ENCODE measurements at regions not wholly inside any gene's neighbourhood (a gene's known extent, or its start where the extent isn't known, plus 50 kb on each side); places are given as distances from the start of the nearest gene placed in this dataset.

DNA sequence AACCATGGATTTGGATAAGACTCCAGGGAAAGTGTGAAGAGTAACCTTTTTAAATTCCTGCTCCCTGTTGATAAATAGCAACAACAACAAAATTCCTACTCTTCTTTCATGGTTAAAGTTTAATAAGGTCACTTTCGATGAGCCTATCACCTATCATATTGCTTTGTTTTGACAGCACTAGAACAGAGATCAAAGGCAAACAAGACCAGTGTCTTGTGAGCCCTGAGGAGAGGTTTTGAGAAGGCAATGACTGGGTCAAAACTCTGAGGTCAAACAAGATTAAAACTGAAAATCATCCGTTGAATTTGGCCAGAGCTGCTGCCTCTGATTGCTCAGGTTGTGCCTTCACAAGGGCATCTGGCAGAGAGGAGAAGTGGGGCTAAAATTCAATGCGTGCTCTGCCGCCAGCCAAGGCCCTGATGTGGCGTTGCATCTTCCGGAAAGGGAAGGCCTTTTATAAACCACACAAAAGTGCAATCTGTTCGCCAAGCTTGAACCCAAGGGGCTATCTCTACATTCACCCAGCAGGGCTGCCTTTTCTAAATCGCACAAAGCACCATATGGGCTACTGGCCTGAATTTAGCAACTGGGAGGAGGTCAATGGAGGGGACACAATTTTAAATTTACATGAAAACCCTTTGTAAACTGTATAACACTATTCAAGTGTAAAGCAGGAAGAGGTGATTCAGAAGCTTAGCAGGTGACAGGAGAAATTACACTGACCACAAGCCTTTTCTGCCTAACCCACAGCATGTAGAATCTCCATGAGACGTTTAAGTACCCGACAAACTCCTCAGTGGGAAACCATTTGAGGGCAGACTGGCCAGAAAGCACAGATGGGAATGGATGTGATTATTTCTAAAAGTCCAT lies 140.8 kb downstream of the DAD1 start:
- H3K27ac ChIP-seq (ENCODE audit: low read depth, low read length), result no peak overlapping the region
- TF ChIP-seq CTCF (IDR thresholded peaks at IDR 0.05; ENCODE audit: extremely low read depth, low read depth, low read length), result no peak
- DNase-seq (ENCODE audit: insufficient read length, low spot score, missing footprints), result no peak
- no peak overlapping the region for H3K4me2 ChIP-seq (ENCODE audit: insufficient read depth, low read length)
- no peak overlapping the region for H3K4me3 ChIP-seq (ENCODE audit: insufficient read depth, low read length)
- H3K9me3 ChIP-seq (ENCODE audit: low read depth, low read length), result no peaks in the 10 kb centered on the region
- no peaks in the 10 kb centered on the region for H3K36me3 ChIP-seq (ENCODE audit: insufficient read depth, low read length)
- H2AFZ ChIP-seq (ENCODE audit: low read length), result no peak overlapping the region
- no peaks in the 10 kb centered on the region for H4K20me1 ChIP-seq (ENCODE audit: insufficient read depth, low read length)
- no peaks in the 10 kb centered on the region for H3K79me2 ChIP-seq (ENCODE audit: insufficient read depth, low read length)
- peaks cover 5% of the 10 kb centered on the region for H3K4me1 ChIP-seq (ENCODE audit: insufficient read depth, low read length)
- H3K27me3 ChIP-seq (ENCODE audit: insufficient read depth, low read length), result peaks cover 12% of the 10 kb centered on the region

DNA sequence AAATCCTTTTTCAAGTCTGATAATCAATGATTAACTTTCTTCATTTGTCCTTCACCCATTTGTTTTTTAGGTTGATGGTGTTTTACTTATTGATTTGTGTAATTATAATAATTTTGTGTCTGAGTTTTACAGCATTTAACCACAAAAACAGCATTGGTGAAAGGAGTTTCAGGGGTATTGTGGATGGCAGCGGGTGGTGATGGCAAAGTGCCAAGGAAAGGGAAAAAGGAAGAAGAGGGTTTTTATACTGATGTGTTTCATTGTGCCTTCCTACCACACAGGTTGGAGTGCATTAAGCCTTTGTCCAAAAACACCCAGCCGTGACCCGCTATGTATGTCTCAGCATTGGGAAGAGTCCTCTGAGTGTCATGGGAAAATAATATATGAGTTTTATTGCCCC lies 150.3 kb downstream of the DAD1 start:
- no peaks in the 10 kb centered on the region for H3K79me2 ChIP-seq (ENCODE audit: insufficient read depth, low read length)
- H3K4me1 ChIP-seq (ENCODE audit: insufficient read depth, low read length), result no peaks in the 10 kb centered on the region

GRCh38 chr14:22434901-22435550 lies 154.0 kb downstream of the DAD1 start:
- TF ChIP-seq CTCF (IDR thresholded peaks at IDR 0.05; ENCODE audit: extremely low read depth, low read depth, low read length), result no peak
- H3K4me3 ChIP-seq (ENCODE audit: insufficient read depth, low read length), result no peak overlapping the region
- no peak for DNase-seq (ENCODE audit: insufficient read length, low spot score, missing footprints)
- no peak overlapping the region for H3K4me2 ChIP-seq (ENCODE audit: insufficient read depth, low read length)
- no peak overlapping the region for H3K27ac ChIP-seq (ENCODE audit: low read depth, low read length)
- H2AFZ ChIP-seq (ENCODE audit: low read length), result no peak overlapping the region
- no peaks in the 10 kb centered on the region for H3K36me3 ChIP-seq (ENCODE audit: insufficient read depth, low read length)
- H3K27me3 ChIP-seq (ENCODE audit: insufficient read depth, low read length), result peaks cover 26% of the 10 kb centered on the region
- no peaks in the 10 kb centered on the region for H4K20me1 ChIP-seq (ENCODE audit: insufficient read depth, low read length)
- H3K9me3 ChIP-seq (ENCODE audit: low read depth, low read length), result no peaks in the 10 kb centered on the region
- H3K79me2 ChIP-seq (ENCODE audit: insufficient read depth, low read length), result no peaks in the 10 kb centered on the region
- peaks cover 11% of the 10 kb centered on the region for H3K4me1 ChIP-seq (ENCODE audit: insufficient read depth, low read length)

More for the DNA sequence above, 150.3 kb downstream of the DAD1 start:
- no peak overlapping the region for H3K4me3 ChIP-seq (ENCODE audit: insufficient read depth, low read length)
- H2AFZ ChIP-seq (ENCODE audit: low read length), result no peak overlapping the region
- H4K20me1 ChIP-seq (ENCODE audit: insufficient read depth, low read length), result no peaks in the 10 kb centered on the region
- DNase-seq (ENCODE audit: insufficient read length, low spot score, missing footprints), result no peak
- H3K4me2 ChIP-seq (ENCODE audit: insufficient read depth, low read length), result no peak overlapping the region
- peaks cover 22% of the 10 kb centered on the region for H3K27me3 ChIP-seq (ENCODE audit: insufficient read depth, low read length)
- no peak for TF ChIP-seq CTCF (IDR thresholded peaks at IDR 0.05; ENCODE audit: extremely low read depth, low read depth, low read length)
- H3K27ac ChIP-seq (ENCODE audit: low read depth, low read length), result no peak overlapping the region
- H3K36me3 ChIP-seq (ENCODE audit: insufficient read depth, low read length), result no peaks in the 10 kb centered on the region
- no peaks in the 10 kb centered on the region for H3K9me3 ChIP-seq (ENCODE audit: low read depth, low read length)

DNA sequence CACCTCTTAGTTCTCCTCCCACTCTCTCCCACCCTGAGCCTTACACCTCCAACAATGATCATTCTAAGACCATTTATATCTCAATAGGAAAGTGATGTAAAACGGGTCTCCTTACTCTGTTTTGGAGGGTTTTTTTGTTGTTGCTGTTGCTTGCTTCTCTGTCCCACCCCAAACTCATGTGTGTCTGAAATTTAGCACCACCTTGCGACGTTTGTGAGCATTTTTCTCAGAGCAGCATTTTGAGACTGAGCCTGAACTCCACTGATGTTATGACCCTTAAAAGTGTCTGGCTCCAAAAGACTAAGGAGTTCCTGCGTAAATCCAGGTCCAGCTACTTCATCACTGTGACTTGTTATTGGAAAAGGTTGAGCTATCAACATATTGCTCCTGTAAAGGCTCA lies 155.0 kb downstream of the DAD1 start:
- H4K20me1 ChIP-seq (ENCODE audit: insufficient read depth, low read length), result no peaks in the 10 kb centered on the region
- H3K4me1 ChIP-seq (ENCODE audit: insufficient read depth, low read length), result peaks cover 11% of the 10 kb centered on the region
- H3K4me2 ChIP-seq (ENCODE audit: insufficient read depth, low read length), result no peak overlapping the region
- no peak overlapping the region for H3K27ac ChIP-seq (ENCODE audit: low read depth, low read length)
- TF ChIP-seq CTCF (IDR thresholded peaks at IDR 0.05; ENCODE audit: extremely low read depth, low read depth, low read length), result no peak
- no peak overlapping the region for H2AFZ ChIP-seq (ENCODE audit: low read length)
- no peaks in the 10 kb centered on the region for H3K36me3 ChIP-seq (ENCODE audit: insufficient read depth, low read length)
- H3K9me3 ChIP-seq (ENCODE audit: low read depth, low read length), result no peaks in the 10 kb centered on the region
- H3K79me2 ChIP-seq (ENCODE audit: insufficient read depth, low read length), result no peaks in the 10 kb centered on the region
- H3K4me3 ChIP-seq (ENCODE audit: insufficient read depth, low read length), result no peak overlapping the region
- peaks cover 26% of the 10 kb centered on the region for H3K27me3 ChIP-seq (ENCODE audit: insufficient read depth, low read length)
- DNase-seq (ENCODE audit: insufficient read length, low spot score, missing footprints), result no peak

All from osteoblast (primary cell).